IMR-90 (cell line): ENCODE measurements at regions not wholly inside any gene's neighbourhood (a gene's known extent, or its start where the extent isn't known, plus 50 kb on each side); places are given as distances from the start of the nearest gene placed in this dataset.

Experiments used
- ATAC-seq: fragments of 200-7000 bp; cut with Tn5 transposase; 2 replicates; pipeline ENCODE4 v1.9.1; 2020; ENCODE audit warnings: low read depth, mild to moderate bottlenecking, moderate library complexity
- BruUV-seq: library from RNA; stranded (reverse); fragments of 400-500 nt; replicated peaks from 2 replicates; lab custom pipeline; 2021; lab: Mats Ljungman, UMichigan
- CTCF ChIA-PET: fragments of 300-600 bp; formaldehyde crosslinking; extraction: SDS; loops from one replicate; lab custom pipeline; 2021; ENCODE audit warnings: antibody characterized with exemption; lab: Yijun Ruan, JAX
- POLR2A ChIA-PET: fragments of 300-600 bp; sonication (Branson Sonifier 250); formaldehyde crosslinking; loops from one replicate; lab custom pipeline; 2022; ENCODE audit warnings: antibody characterized with exemption; ENCODE audit not compliant: unreplicated experiment; lab: Charles Lee
- DNase-seq: peaks from one replicate; pipeline ENCODE4 v3.0.0; 2013
- H2AFZ ChIP-seq: replicated peaks from 2 replicates; pipeline ENCODE3; 2013; ENCODE audit warnings: low read length, mild to moderate bottlenecking; ENCODE audit not compliant: poor library complexity
- H2AK5ac ChIP-seq: 2 replicates; pipeline ENCODE4 v1.6.1; 2013; ENCODE audit warnings: low read depth, low read length, inconsistent platforms
- H2AK9ac ChIP-seq: replicated peaks from 2 replicates; pipeline ENCODE3; 2013; ENCODE audit warnings: mild to moderate bottlenecking, low read depth, low read length, moderate library complexity; ENCODE audit not compliant: poor library complexity
- H2BK120ac ChIP-seq: 2 replicates; pipeline ENCODE4 v1.6.1; 2013; ENCODE audit warnings: low read depth, low read length, inconsistent platforms
- H2BK15ac ChIP-seq: 3 replicates; pipeline ENCODE4 v1.6.1; 2013; ENCODE audit warnings: low read depth, low read length, inconsistent platforms
- H2BK20ac ChIP-seq: 2 replicates; pipeline ENCODE4 v1.6.1; 2013; ENCODE audit warnings: low read depth, mild to moderate bottlenecking, inconsistent platforms, low read length, moderate library complexity
- H2BK5ac ChIP-seq: 2 replicates; pipeline ENCODE4 v1.6.1; 2013; ENCODE audit warnings: mild to moderate bottlenecking, low read depth, low read length, inconsistent platforms; ENCODE audit not compliant: poor library complexity, severe bottlenecking
- H3K14ac ChIP-seq: replicated peaks from 2 replicates; pipeline ENCODE4 v1.6.1; 2013; ENCODE audit warnings: low read depth, low read length, inconsistent platforms
- H3K18ac ChIP-seq: 2 replicates; pipeline ENCODE4 v1.6.1; 2013; ENCODE audit warnings: low read depth, low read length, control low read depth
- H3K23ac ChIP-seq: 2 replicates; pipeline ENCODE4 v1.6.1; 2013; ENCODE audit warnings: low read depth, low read length, inconsistent platforms
- H3K27ac ChIP-seq: 2 replicates; pipeline ENCODE4 v1.5.1; 2013; ENCODE audit warnings: mild to moderate bottlenecking, control low read depth, low read length; ENCODE audit not compliant: insufficient read depth
- H3K27me3 ChIP-seq: 2 replicates; pipeline ENCODE4 v1.6.1; 2013; ENCODE audit warnings: low read length; ENCODE audit not compliant: control insufficient read depth, insufficient read depth
- H3K36me3 ChIP-seq: 2 replicates; pipeline ENCODE4 v1.6.1; 2013; ENCODE audit warnings: low read length, mixed read lengths; ENCODE audit not compliant: control insufficient read depth, insufficient read depth
- H3K4ac ChIP-seq: 2 replicates; pipeline ENCODE4 v1.6.1; 2013; ENCODE audit warnings: low read depth, low read length, inconsistent platforms
- H3K4me1 ChIP-seq: 2 replicates; pipeline ENCODE4 v1.6.1; 2013; ENCODE audit warnings: low read length, mixed read lengths; ENCODE audit not compliant: control insufficient read depth, insufficient read depth
- H3K4me2 ChIP-seq: 2 replicates; pipeline ENCODE4 v1.6.1; 2013; ENCODE audit warnings: low read depth, mild to moderate bottlenecking, control low read depth, low read length, moderate library complexity
- H3K4me3 ChIP-seq: 2 replicates; pipeline ENCODE4 v1.5.1; 2013; ENCODE audit warnings: low read depth, mild to moderate bottlenecking, control low read depth, low read length, moderate library complexity; ENCODE audit not compliant: insufficient read depth
- H3K56ac ChIP-seq: 2 replicates; pipeline ENCODE4 v1.6.1; 2013; ENCODE audit warnings: low read length, inconsistent platforms; ENCODE audit not compliant: insufficient read depth; ENCODE audit errors: extremely low read depth
- H3K79me1 ChIP-seq, 2 experiments: 2 replicates each; pipeline ENCODE4 v1.6.1; 2013; ENCODE audit warnings: low read length in 2 of 2, inconsistent platforms in 1 of 2, low read depth in 1 of 2
- H3K9ac ChIP-seq: 2 replicates; pipeline ENCODE4 v1.6.1; 2013; ENCODE audit warnings: low read depth, low read length, control low read depth
- H3K9me1 ChIP-seq: 2 replicates; pipeline ENCODE4 v1.6.1; 2013; ENCODE audit warnings: low read length, inconsistent platforms; ENCODE audit not compliant: insufficient read depth
- H3K9me3 ChIP-seq: 2 replicates; pipeline ENCODE4 v1.6.1; 2013; ENCODE audit warnings: low read length; ENCODE audit not compliant: control insufficient read depth, insufficient read depth
- H4K20me1 ChIP-seq: 2 replicates; pipeline ENCODE4 v1.6.1; 2013; ENCODE audit warnings: low read length, inconsistent platforms; ENCODE audit not compliant: insufficient read depth
- H4K5ac ChIP-seq: 2 replicates; pipeline ENCODE4 v1.6.1; 2013; ENCODE audit warnings: mild to moderate bottlenecking, low read depth, low read length, control low read depth
- H4K8ac ChIP-seq, 2 experiments: 2 replicates each; pipeline ENCODE4 v1.6.1; 2013; ENCODE audit warnings: low read depth in 2 of 2, low read length in 2 of 2, control low read depth in 1 of 2, inconsistent platforms in 1 of 2
- H4K91ac ChIP-seq: 2 replicates; pipeline ENCODE4 v1.6.1; 2013; ENCODE audit warnings: low read depth, low read length, inconsistent platforms; ENCODE audit not compliant: insufficient read depth
- BHLHE40 ChIP-seq: fragments of 150-350 bp; IDR thresholded peaks from 2 replicates; pipeline ENCODE4 v1.6.1; 2016; ENCODE audit warnings: mild to moderate bottlenecking, low read depth, low read length
- CEBPB ChIP-seq: IDR thresholded peaks from 2 replicates; pipeline ENCODE4 v1.6.1; 2012; ENCODE audit warnings: low read depth, low read length, improper control_type of control experiment
- CHD1 ChIP-seq: IDR thresholded peaks from 2 replicates; pipeline ENCODE4 v1.6.1; 2012; ENCODE audit warnings: low read depth, low read length, improper control_type of control experiment
- FOS ChIP-seq: fragments of 150-350 bp; IDR thresholded peaks from 2 replicates; pipeline ENCODE4 v1.6.1; 2016; ENCODE audit warnings: low read depth, low read length
- MAFK ChIP-seq: IDR thresholded peaks from 2 replicates; pipeline ENCODE4 v1.6.1; 2012; ENCODE audit warnings: low read depth, low read length, improper control_type of control experiment
- MAZ ChIP-seq: IDR thresholded peaks from 2 replicates; pipeline ENCODE4 v1.6.1; 2012; ENCODE audit warnings: low read depth, mild to moderate bottlenecking, low read length, improper control_type of control experiment, moderate library complexity, borderline replicate concordance
- MXI1 ChIP-seq: IDR thresholded peaks from 2 replicates; pipeline ENCODE4 v1.6.1; 2012; ENCODE audit warnings: low read depth, mild to moderate bottlenecking, low read length, moderate library complexity, borderline replicate concordance
- POLR2A ChIP-seq: IDR thresholded peaks from 2 replicates; pipeline ENCODE4 v1.6.1; 2012; ENCODE audit warnings: mild to moderate bottlenecking, low read depth, low read length
- RAD21 ChIP-seq: IDR thresholded peaks from 2 replicates; pipeline ENCODE4 v1.6.1; 2012; ENCODE audit warnings: low read length, improper control_type of control experiment
- RCOR1 ChIP-seq: IDR thresholded peaks from 2 replicates; pipeline ENCODE4 v1.6.1; 2012; ENCODE audit warnings: mild to moderate bottlenecking, low read length, improper control_type of control experiment; ENCODE audit not compliant: insufficient replicate concordance
- RFX5 ChIP-seq: IDR thresholded peaks from 2 replicates; pipeline ENCODE4 v1.8.0; 2012; ENCODE audit warnings: low read depth, mild to moderate bottlenecking, low read length, moderate library complexity
- WGBS, 2 experiments: methylation state at CpG; one replicate each; pipeline versions ENCODE4 v1.1.5 to v1.1.7; 2013; ENCODE audit warnings: missing lambda C conversion rate in 2 of 2; ENCODE audit not compliant: insufficient read length in 1 of 2; ENCODE audit errors: extremely low coverage in 2 of 2; 5-methylcytosine and 5-hydroxymethylcytosine counted together
- dilution Hi-C: fragments of 300-500 bp; cut with HindIII; formaldehyde crosslinking; loops from one replicate; pipeline ENCODE4 v1.14.3; 2018; ENCODE audit warnings: low sequenced_read_pairs; ENCODE audit not compliant: unreplicated experiment
- in situ Hi-C: fragments of 300-500 bp; cut with MboI; formaldehyde crosslinking; loops from 3 replicates; pipeline ENCODE4 v1.14.3; 2019; ENCODE audit warnings: low sequenced_read_pairs, inconsistent platforms, mixed read lengths
- intact Hi-C: fragments of 100-400 bp; cut with micrococcal nuclease; formaldehyde crosslinking; loops from 2 replicates; pipeline ENCODE4 v1.10.0; 2022
- TF ChIP-seq, protein P1 (sequence below): fragments of 150-350 bp; IDR thresholded peaks from 2 replicates; pipeline ENCODE4 v1.6.1; 2016; ENCODE audit warnings: low read depth, mild to moderate bottlenecking, low read length, moderate library complexity, borderline replicate concordance
- TF ChIP-seq, protein P2 (sequence below): conservative IDR thresholded peaks from 2 replicates; pipeline ENCODE4 v1.5.1; 2012; ENCODE audit warnings: mild to moderate bottlenecking, low read depth, low read length, improper control_type of control experiment
- TF ChIP-seq, protein P3 (sequence below): fragments of 150-350 bp; IDR thresholded peaks from 2 replicates; pipeline ENCODE4 v1.6.1; 2017; ENCODE audit warnings: mild to moderate bottlenecking, antibody characterized with exemption, low read length, low read depth

DNA sequence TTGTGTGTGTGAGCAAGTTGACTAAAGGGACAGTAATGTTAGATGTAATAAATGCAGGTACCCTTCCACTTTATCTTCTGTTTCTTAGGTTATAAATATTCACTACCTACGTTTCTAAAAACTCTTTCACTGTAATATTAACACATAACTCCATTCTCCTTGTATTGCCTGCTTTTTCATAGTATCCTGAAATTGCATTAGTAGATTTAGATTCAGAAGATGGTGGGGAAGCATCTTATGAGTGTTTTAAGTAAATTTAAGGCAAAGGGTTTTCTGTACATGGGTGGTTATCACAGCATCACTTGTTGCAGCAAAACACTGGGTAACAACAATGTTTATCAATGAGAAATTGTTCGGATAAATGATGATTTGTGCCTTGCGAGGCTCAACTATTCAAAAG is 115.2 kb upstream of the VPREB1 start:
- H2BK5ac ChIP-seq = no peak overlapping the region
- H2BK20ac ChIP-seq = no peak overlapping the region
- no peak overlapping the region for H3K56ac ChIP-seq
- no peak overlapping the region for H4K8ac ChIP-seq
- no peaks in the 10 kb centered on the region for H3K79me1 ChIP-seq
- no peak overlapping the region for H2BK15ac ChIP-seq
- no peak overlapping the region for H3K4me2 ChIP-seq
- no peak overlapping the region for H3K9ac ChIP-seq
- ATAC-seq (no peak), DNase-seq (no peak)
- H4K91ac ChIP-seq = no peak overlapping the region
- no peaks in the 10 kb centered on the region for H3K36me3 ChIP-seq
- in situ Hi-C loops = no loop called here
- TF ChIP-seq MXI1 = no peak
- TF ChIP-seq RFX5 = no peak
- no peak for TF ChIP-seq CHD1
- no peak for TF ChIP-seq BHLHE40
- TF ChIP-seq, protein P1, sequence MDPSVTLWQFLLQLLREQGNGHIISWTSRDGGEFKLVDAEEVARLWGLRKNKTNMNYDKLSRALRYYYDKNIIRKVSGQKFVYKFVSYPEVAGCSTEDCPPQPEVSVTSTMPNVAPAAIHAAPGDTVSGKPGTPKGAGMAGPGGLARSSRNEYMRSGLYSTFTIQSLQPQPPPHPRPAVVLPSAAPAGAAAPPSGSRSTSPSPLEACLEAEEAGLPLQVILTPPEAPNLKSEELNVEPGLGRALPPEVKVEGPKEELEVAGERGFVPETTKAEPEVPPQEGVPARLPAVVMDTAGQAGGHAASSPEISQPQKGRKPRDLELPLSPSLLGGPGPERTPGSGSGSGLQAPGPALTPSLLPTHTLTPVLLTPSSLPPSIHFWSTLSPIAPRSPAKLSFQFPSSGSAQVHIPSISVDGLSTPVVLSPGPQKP = no peak
- TF ChIP-seq, protein P2, sequence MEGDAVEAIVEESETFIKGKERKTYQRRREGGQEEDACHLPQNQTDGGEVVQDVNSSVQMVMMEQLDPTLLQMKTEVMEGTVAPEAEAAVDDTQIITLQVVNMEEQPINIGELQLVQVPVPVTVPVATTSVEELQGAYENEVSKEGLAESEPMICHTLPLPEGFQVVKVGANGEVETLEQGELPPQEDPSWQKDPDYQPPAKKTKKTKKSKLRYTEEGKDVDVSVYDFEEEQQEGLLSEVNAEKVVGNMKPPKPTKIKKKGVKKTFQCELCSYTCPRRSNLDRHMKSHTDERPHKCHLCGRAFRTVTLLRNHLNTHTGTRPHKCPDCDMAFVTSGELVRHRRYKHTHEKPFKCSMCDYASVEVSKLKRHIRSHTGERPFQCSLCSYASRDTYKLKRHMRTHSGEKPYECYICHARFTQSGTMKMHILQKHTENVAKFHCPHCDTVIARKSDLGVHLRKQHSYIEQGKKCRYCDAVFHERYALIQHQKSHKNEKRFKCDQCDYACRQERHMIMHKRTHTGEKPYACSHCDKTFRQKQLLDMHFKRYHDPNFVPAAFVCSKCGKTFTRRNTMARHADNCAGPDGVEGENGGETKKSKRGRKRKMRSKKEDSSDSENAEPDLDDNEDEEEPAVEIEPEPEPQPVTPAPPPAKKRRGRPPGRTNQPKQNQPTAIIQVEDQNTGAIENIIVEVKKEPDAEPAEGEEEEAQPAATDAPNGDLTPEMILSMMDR = no peak
- no peak for TF ChIP-seq POLR2A
- no peak for TF ChIP-seq FOS
- no peak for TF ChIP-seq RAD21
- TF ChIP-seq CEBPB = no peak
- no peak for TF ChIP-seq MAZ
- no peak for TF ChIP-seq RCOR1
- TF ChIP-seq, protein P3, sequence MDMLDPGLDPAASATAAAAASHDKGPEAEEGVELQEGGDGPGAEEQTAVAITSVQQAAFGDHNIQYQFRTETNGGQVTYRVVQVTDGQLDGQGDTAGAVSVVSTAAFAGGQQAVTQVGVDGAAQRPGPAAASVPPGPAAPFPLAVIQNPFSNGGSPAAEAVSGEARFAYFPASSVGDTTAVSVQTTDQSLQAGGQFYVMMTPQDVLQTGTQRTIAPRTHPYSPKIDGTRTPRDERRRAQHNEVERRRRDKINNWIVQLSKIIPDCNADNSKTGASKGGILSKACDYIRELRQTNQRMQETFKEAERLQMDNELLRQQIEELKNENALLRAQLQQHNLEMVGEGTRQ = no peak
- TF ChIP-seq MAFK = no peak
- no peak overlapping the region for H2AK5ac ChIP-seq
- H3K27me3 ChIP-seq = peaks cover 18% of the 10 kb centered on the region
- H3K4me3 ChIP-seq = no peak overlapping the region
- no peak overlapping the region for H2AFZ ChIP-seq
- H3K4ac ChIP-seq = no peak overlapping the region
- intact Hi-C loops = no loop called here
- H3K27ac ChIP-seq = no peak overlapping the region
- no peaks in the 10 kb centered on the region for H3K9me1 ChIP-seq
- no peak overlapping the region for H3K23ac ChIP-seq
- ChIA-PET POLR2A (no interaction called here), CTCF (no interaction called here)
- no TSS peak for BruUV-seq
- no peaks in the 10 kb centered on the region; the same call in 1 of the 2 replicates for H4K20me1 ChIP-seq
- H3K18ac ChIP-seq = no peak overlapping the region
- no peak overlapping the region for H2BK120ac ChIP-seq
- no peak overlapping the region for H2AK9ac ChIP-seq
- 100% methylated on average over 1 of the region's 3 CpGs; no CpG with 5 or more reads in 1 of the 2 experiments for WGBS, 2 experiments
- dilution Hi-C loops = no loop called here
- H3K14ac ChIP-seq = no peak overlapping the region
- no peak overlapping the region for H4K5ac ChIP-seq
- H3K9me3 ChIP-seq = no peaks in the 10 kb centered on the region
- H3K4me1 ChIP-seq = no peaks in the 10 kb centered on the region
